RPMI8226 (cell line): ENCODE measurements at regions not wholly inside any gene's neighbourhood (a gene's known extent, or its start where the extent isn't known, plus 50 kb on each side); places are given as distances from the start of the nearest gene placed in this dataset.
A peak's percentile ranks its signal among the peaks of the same experiment; 100 is the strongest.
"Not testable (repeated sequence)": the region's sequence is repeated elsewhere in the genome, so short reads cannot be mapped to it uniquely, and the experiment has no call there.

Experiments used
- DNase-seq: peaks from one replicate; pipeline ENCODE4 v3.0.0-alpha.2; 2015

DNA sequence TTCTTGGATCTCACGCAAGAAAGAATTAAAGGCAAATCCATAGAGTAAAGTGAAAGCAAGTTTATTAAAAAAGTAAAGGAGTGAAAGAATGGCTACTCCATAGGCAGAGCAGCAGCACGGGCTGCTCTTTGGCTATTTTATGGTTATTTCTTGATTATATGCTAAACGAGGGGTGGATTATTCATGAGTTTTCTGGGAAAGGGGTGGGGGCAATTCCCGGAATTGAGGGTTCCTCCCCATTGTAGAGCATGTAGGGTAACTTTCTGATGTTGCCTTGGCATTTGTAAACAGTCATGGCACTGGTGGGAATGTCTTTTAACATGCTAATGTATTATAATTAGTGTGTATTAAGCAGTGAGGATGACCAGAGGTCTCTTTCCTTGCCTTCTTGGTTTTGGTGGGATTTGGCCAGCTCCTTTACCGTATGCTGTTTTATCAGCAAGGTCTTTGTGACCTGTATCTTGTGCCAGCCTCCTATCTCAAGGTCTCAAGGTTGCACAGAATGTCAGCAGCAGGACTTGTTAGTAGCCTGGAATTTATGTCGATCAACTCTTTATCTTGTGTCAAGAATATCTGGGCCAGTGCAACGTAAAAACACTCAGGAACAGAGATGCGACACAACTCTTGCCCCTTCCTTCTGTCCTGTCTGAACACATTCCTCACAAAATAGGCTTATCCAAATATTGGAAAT, 931.4 kb downstream of the QKI start:
- DNase-seq: no peak

DNA sequence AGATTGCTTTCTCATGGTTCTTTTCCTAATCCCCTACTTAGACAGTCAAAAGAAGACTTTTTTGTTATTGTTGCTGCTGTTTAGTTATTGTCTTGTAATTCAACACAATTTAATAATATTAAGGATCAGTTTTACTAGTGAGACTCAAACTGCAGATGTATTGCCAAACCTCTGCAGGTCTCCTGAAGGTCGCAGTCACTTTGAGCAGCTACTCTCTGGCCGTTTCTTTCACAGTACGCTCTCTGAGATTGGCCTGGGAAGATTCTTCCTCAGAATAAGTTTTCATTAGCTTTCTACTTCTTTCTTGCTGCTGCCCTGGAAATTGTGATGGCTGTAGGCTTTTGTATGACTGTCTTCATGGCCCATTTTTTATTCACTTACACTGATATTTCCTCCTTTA, 930.8 kb downstream of the QKI start:
- DNase-seq: no peak

DNA sequence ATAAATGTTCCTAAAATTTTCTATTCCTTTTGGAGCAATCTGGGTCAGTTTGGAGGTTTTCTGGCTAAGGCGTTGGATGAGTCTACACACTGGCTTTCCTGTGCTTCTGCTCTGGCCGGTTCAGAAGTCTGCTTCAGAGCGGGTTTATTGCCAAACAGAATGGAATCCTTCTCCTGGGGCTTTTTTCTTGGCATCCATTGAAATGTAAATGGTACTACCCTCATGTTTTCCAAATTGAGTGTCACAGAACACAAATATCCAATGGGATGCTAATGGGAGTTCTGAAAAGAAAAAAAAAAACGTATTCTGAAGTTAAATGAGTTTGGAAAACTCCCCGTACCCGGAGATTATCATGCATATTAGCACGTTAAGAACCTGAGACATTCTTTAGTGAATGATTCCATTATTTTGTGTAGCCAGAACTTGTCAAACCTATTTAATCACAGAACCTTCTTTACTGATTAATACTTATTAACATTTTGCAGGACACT, 930.3 kb downstream of the QKI start:
- no peak for DNase-seq

DNA sequence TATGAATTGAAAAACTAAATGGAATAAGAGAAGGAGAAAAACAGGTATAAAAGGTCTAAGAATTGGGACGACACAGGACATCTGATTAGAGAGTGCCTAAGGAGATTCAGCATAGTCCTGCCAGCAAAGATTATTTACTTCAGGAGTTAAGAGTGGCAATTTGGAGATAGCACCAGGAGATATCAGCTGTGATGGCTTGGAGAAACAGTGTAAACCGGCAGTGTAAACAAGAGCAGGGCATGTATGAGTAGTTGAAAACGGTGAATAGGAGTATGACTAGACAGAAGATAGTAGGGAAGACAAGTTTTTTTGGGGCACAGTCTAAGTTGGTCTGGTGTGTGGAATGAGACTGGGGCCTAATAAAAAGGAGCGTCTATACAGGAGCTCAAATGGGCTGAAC, 924.9 kb downstream of the QKI start:
- DNase-seq: not testable (repeated sequence)

DNA sequence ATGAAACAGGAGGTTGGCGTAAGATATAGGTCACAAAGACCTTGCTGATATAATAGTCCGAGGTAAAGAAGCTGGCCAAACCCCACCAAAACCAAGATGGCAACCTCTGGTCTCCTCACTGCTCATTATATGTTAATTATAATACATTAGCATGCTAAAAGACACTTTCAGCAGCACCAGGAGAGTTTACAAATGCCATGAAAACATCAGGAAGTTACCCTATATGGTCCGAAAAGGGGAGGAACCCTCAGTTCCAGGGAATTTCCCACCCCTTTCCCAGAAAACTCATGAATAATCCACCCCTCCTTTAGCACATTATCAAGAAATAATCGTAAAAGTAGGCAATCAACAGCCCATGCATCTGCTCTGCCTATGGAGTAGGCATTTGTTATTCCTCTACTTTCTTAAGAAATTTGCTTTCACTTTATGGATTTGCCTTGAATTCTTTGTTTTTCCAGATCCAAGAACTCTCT, 923.4 kb downstream of the QKI start:
- DNase-seq: no peak

DNA sequence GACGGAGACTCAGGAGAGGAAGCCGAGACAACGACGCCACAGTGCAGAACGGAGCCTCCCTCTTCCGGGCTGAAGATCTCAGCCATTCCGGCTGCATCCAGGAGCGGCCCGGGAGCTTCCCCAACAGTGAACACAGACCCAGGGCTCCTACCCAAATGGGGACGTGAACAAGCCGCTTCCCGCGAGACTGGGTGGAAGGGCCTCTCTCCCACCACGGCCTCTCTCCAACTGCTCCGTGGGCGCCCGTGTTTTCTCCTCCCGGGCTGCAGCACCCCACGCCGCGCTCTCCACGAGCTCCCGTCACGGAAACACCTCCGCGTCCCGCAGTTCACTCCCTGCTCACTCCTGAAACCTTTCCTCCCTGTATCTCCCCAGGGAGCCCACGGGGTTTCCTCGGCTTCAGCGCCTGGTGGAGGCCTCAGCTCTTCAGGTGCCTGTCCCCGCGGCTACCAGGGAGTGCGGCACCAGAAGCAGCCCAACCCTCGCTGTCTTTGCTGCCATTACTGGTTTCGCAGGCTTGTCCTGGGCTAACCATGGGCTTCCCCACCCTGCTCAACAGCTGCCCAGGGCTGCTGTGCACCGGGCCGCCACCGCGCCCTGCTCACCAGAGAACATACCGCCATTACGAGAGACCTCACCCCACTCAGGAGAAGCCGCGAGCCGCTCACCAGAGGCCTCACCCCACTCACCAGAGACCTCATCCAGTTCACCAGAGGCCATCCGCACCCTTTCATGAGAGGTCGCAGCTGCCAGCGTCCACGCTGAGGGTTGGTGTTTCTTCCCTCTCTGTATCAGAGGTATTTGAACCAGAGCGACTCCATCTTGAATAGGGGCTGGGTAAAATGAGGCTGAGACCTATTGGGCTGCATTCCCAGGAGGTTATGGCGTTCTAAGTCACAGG, 922.8 kb downstream of the QKI start:
- DNase-seq: no peak

DNA sequence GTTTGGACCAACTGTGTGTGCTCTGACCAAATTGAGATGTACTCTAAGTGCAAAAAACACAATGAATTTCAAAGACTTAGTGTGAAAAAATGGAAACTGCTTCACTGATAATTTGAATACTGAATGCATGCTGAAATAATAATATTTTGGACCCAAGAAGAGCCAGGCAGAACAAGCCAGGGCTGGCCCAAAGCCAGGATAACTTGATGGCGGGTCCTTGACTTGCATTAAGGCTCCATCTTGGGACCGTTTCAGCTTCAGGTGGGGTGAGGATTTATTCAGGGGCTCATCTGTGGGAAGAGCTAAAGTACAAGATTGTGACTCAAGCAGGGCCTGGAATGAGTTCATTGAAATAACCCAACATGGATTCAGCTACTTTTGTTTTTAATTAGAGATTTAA, 921.9 kb downstream of the QKI start:
- DNase-seq: no peak

DNA sequence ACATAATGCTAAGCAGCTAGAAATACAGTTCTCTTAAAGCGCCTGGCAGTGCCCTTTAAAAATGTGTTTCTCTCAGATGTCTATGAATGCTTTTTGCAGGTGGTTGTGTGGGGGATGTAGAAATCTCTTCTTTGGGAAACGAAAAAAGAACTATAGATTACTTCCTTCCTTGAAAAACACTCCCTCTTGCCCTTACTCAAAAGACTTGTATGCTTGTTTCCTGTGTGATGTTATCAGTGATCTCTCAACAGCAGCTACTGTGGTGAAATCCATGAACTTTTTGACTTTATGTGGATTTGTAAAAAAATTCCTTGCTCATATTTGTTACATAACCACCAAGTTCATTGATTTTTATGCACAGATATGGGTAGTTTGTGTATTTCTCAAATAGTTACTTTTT, 916.5 kb downstream of the QKI start:
- DNase-seq: no peak

DNA sequence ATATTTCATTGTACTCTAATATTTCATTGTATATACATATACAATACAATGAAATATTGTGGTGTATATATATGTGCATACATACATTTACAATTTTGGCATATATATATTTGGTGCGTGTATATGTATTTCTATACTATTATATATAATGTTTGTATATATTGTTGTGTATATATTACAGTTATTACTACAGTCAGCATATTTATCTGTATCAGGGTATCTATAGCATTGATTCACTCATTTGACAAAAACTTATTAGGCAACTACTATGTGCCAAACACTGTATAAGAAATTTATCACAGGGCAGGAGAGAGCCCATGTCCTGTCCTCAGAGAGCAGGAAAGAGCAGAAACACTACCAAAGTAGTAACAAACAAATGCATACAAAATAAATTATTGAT, 910.6 kb downstream of the QKI start:
- no peak for DNase-seq

DNA sequence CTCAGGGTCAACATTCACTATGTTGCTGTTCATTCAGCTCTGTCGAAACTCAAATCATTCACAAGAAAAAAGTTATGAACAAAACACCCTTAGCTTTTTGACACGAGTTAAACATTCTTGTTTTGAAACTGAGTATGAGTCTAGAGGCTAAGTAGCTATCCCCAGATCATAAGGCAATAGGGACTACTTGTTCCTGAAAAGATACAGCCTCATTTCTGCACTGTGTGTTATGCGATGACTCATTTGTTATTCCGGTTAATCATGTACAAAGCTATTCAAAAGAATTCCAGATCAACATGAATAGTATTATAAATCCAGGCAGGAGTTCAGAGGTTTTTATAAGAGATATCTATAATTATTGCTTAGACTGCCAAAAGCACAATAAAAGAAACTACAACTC, 908.0 kb downstream of the QKI start:
- DNase-seq: no peak

DNA sequence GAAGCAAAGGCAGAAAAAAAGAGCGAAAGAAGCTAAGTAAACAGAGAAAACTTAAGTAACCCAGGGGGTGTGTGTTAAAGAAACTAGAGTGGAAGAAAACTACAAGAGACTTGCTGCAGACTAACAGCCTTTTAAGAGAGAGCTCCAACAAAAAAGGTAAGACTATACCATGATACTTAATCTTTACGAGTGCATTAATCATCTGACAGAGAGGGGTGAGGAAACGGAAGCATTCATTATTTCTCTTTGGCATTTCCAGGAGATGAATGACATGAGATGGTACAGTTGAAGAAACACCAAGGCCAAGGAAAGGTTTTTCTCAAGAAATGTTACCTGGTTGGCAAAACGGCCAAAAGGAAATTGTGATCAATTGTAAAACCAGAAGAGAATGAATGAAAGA, 906.8 kb downstream of the QKI start:
- DNase-seq: no peak

DNA sequence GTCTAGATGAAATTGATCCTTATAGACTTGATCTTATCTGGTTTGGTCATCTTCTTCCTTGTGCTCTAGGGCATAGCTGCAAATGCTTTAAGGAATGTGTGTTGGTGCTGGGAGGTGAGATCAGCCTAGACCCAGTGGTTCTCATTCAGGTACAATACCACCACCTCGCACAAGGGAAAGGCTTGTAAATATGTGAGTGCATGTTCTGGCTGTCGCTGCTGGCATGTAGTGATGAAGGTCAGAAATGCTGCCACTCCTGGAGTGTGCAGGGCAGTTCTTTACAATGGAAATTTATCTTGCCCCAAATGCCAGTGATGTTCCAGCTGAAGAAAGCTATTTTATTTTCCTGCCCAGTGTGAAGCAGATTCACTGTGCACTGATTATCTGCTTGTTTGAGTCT, 900.9 kb downstream of the QKI start:
- no peak for DNase-seq

DNA sequence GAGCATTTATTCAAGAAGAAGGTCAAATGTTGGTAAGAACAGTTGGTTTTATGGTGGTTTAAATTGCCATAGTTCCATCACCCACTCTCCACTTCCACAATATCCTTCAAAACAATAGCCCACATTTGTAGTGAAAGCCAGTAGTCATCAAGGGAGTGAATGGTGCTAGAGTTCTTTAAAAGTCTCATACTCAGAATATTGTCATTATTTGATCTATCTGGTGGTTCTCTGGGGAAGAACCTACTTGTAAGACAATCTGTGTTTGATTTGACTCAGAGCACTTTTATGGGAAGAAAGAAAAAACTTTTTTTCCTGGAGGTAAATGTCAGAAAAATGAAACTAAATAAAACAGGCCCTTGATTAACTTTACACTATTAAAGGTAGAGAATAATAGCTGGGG, 893.8 kb downstream of the QKI start:
- no peak for DNase-seq

DNA sequence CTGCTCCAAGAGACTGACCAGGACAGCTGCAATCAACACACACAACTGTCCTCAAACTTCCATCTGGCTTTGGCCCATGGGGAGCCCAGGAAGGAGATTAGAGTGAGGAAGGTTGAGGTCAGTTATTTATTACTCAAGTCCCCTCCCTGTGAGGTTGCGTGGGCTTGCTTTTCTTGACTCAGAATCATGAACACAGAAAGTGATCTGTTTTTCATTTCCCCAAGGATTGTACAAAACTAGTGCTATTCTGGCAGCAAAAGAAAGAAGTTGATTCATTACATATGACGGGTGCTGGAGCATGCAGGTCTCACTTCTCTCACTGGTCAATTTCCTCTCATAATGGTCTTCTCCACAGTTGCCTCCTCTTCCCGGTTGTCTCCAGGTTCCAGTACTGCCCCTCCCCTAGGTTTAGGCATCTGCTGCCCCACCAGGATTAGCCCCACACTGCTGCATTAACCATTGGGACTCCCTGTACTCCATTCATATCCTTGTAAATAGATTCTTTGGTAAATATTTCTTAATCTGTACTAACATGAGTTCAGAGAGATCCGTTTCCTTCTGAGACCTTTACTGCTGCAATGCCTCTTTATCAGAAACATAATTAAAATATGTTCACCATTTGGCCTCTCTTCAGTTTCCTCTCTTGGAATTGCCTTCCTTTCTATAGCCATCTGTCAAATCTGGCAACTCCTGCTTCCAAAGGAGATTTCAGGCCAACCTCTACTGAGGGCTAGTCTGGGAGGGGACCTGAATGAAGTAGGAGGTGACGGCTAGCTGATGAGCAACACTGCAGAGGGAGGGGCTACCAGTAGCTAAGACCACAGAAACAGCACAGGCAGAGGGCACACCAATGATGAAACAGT, 888.8 kb downstream of the QKI start:
- no peak for DNase-seq

DNA sequence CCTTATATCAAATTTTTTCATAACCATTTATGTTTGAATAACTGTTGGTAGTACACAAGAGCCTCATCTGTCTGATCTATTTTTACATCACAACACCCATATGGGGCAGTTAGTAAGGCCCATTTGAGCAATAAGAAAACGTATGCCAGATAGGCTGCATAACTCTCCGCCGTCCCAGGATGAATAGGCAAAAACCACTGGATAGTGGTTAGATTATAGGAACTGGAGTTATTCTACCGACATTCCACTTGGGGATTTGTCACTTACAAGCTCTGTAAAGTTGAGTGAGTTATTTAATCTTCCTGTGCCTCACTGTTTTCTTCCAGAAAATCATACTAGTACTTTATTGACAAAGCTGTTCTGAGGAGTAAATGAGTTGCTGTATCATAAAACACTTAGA, 881.9 kb downstream of the QKI start:
- DNase-seq: no peak

DNA sequence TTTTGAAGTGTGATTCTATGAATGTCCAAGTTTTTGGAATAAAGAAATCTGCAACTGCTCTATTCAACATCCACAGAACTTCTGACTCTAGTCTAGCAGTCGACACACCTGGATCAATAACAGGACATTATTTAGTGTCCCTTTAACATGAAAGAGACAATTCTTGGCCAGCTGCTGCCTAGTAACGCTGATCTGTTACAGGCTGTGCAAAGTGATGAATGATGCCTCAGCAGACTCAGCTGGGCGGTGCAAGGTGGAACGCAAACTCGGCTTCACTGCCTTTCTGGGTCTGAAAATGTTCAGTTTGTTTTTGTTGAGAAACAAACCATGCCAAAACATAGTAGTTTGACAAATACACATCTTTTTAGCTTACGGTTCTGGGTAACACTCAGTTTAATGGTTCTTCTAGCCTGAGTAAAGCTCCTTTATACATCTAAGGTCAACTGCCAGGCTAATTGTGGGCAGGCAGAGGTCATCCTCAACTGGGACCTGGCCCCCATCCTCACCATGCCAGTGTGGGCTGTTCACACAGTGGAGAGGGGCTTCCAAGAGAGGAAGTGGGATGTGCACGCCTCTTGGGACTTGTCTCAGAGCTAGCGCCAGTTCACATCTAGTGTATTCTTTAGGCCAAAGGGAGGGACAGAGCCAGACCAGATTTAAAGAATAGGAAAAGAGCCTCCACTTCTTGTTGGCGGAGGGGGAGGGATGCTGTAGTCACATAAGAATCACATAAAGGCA, 879.7 kb downstream of the QKI start:
- no peak for DNase-seq

DNA sequence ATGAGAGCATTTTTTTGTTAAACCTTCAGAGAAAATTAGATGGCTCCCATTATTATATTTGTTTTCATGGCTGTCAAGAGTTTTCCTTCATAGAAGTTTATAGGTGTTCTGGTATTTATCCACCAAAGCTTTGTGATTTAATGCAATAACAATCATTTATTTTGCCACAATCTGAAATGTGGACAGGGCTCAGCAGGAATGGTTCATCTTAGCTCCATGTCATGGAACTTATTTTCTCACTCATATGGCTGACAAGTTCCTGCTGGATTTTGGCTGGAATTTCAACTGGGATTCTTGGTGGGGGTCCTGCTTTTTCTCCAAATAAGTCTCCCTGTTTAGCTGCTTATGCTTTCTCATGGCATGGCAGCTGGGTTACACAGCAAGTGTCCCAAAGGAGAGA, 876.7 kb downstream of the QKI start:
- no peak for DNase-seq

DNA sequence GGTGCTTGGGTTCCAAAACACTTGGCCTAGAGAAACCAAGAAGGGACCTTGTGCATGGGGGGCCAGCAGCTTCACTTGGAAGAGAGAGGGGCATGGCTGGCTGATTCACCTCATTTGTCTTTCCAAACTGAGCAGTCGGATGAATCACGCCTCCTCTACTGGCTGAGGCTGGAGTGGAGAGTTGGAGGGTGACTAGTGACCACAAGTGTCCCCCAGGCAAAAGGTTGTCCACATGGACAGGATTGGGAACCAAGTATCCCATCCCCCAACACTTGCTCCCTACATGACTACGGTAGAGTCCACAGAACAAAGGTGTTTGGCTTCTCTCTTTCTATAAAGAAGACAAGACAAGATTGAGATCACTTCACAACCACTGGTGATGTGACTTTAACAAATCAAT, 875.6 kb downstream of the QKI start:
- no peak for DNase-seq

DNA sequence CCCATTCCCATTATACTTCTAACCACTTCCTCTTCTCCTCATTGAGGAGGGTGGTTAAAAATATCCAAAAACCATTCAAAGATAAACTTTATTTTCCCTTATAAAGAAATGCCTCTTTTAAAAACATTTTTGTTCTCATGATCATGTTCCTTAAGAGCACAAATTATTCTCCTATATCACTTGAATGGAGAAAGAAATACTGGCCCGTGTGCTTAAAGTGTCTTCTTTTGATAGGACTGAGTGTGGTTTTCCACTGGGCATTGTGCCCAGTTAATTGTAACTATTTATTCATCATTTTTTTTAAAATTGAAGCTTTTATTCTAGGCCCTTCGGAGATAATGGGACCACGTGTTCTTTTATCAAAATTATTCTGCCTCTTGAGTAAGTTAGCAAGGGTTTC, 871.5 kb downstream of the QKI start:
- peak; percentile 26 for DNase-seq

DNA sequence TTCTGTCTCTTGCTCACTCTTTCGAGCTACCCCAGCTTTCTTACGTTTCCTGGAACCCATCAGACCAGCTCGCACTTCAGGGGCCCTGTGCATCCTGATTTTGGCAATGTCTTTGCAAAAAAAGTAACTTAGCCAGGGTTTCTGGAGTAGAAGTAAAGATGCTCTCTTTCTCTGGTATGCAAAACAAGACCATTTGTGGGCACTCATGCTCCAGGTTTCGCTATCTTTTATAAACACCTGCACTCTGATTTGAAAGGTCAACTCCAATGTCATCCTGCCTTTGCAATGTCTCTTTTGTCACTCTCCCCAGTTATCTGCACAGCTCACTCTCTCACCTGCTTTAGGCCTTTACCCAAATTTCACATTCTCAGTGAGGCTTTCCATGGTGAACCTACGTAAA, 869.1 kb downstream of the QKI start:
- peak; percentile 42 for DNase-seq

DNA sequence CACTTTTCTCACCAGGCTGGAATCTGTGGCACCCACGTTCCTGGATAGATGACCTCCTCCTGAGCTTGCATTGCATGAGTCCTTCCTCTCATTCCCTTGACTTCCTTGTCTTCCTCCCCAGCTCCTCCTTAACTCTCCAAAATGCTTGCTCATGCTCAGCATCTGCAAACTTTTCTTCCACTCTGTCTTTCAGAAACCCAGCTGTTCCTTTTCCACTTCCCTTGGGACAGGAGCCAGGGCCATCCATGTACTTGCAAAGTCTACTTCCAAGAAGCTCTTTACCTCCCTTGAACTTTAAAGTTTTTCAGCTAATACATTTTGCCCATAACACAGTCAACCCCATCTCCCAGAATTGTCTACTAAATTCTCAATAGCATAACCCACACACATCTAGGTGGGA, 861.7 kb downstream of the QKI start:
- no peak for DNase-seq

DNA sequence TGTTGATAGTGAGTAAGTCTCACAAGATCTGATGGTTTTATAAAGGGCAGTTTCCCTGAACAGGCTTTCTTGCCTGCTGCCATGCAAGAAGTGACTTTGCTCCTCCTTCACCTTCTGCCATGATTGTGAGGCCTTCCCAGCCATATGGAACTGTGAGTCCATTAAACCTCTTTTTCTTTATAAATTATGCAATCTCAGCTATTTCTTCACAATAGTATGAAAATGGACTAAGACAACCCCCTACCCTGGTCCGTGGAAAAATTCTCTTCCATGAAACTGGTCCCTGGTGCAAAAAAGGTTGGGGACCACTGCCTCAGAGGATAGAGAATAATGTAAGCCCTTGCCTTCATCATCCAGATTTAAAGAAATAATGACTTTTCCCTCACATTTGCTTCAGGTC, 861.3 kb downstream of the QKI start:
- DNase-seq: no peak

DNA sequence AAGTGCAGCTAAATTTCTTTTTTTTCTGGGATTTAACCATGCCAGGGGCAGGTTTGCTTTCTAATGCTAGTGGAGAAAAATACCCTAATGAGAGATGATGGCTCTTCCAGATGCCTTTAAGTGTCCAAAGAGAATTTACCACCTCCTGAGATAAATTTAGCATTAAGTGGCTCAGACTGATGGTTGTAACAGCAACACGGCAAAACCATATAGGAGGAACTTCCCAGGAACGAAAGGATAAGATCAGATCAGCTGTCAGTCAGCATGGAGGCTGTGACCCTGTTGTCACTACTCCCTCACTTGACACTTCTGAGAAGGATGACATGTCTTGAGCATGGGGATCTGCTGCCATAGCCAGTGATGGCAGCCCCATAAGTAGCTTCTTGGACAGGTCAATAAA, 860.0 kb downstream of the QKI start:
- no peak for DNase-seq
